Retina (tissue), 1 donor: ENCODE measurements at regions not wholly inside any gene's neighbourhood (a gene's known extent, or its start where the extent isn't known, plus 50 kb on each side); places are given as distances from the start of the nearest gene placed in this dataset.

Experiments used
- DNase-seq: peaks from one replicate; pipeline ENCODE4 v3.0.0-alpha.2; 2016

DNA sequence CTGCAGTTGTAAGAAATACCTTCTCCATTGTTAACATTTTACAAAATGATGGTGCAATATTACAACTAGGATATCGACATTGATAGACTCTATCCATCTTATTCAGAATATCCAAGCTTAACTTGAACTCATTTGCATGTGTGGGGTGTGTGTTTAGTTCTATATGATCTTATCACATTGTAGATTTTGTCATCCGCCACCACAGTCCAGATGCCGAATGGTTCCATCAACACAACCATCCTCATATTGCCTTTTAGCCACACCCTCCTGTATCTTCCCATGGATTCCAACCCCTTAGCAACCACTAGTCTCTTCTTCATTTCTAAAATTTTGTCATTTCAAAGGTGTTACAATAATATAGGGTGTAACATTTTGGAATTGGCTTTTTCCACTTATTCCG lies 452.9 kb upstream of the AKR1E2 start:
- DNase-seq: no peak

DNA sequence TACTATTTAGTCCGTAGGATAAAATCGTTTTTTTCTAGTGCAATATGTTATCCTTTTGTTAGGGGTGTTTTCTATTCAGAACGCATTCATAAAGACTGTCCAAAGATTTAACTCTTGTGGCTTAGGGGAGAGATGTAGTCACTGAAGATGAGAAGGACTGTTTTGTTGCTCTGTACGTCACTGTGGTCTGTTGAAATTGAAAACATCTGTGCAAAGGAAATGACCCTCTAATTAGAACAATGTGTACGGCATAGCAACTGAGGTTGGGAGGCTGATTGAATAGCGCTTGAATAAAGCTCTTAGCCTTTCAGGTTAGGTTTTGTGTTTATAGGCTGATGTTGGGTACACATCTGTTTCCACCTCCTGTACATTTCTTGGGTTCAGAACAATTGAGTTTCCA lies 453.4 kb upstream of the AKR1E2 start:
- no peak for DNase-seq

DNA sequence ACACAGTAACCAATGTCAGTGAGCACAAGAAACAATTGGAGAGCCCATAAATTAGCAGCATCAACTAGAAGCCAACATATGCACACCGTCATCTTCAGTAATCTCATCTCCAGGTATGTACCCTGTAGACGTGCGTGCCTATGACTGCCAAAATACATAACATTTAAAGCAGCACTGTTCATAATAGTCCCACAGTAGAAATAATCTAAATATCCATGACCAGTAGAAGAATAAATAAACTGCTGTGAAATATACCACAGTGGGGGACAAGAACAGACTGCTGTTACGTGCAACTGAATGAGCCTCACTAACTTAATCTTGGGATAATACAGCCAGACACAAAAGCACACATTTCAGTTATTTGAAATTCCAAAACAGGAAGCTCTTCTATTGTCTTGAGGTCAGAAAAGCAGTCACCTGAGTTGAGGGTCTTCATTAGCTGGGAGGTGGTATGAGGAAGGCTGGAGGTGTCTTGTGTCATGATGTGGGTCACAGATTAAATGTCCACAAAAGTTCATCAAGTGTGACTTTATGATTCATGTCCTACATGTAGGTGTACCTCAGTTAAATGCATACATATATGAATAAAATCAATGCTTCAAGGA lies 454.2 kb upstream of the AKR1E2 start:
- DNase-seq: no peak

- peak; percentile 8 for DNase-seq
Measured at GRCh38 chr10:4370376-4370775, 455.6 kb upstream of the AKR1E2 start.

GRCh38 chr10:4361581-4361980 lies 464.4 kb upstream of the AKR1E2 start:
- no peak for DNase-seq

GRCh38 chr10:4359003-4359402 lies 467.0 kb upstream of the AKR1E2 start:
- no peak for DNase-seq

- no peak for DNase-seq
Measured at GRCh38 chr10:4357911-4358310, 468.1 kb upstream of the AKR1E2 start.

GRCh38 chr10:4355350-4355749 lies 470.7 kb upstream of the AKR1E2 start:
- DNase-seq: no peak

GRCh38 chr10:4354382-4354812 lies 471.6 kb upstream of the AKR1E2 start:
- no peak for DNase-seq

- DNase-seq: no peak
Measured at GRCh38 chr10:4353964-4354363, 472.0 kb upstream of the AKR1E2 start.

DNA sequence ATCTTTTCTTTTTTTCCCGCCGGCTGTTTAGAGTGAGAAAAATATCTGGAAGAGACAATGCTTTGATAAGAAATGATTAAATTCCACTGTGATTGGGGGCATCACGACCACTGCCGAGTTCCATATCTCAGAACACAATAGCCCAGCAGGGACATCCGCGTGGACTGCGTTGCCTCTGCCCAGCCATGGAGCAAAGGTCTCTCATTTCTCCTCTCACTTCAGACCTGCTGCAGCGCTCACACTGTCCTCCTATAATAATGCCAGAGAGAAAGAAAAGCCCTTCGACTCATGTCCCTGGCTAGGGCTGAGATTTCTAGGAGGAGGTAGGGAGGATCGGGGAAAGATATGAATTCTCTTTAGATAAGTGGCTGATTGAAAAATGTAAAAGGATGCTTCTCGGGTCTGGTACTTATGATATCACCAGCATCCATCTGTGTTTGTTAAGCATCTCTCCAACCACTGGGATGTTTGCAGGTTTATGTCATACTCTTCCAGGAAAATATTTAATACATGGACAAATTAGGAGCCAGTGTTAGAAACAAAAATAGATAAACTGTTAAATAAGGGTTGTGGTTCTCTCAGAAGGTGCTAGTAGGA lies 472.9 kb upstream of the AKR1E2 start:
- peak; percentile 43 for DNase-seq

DNA sequence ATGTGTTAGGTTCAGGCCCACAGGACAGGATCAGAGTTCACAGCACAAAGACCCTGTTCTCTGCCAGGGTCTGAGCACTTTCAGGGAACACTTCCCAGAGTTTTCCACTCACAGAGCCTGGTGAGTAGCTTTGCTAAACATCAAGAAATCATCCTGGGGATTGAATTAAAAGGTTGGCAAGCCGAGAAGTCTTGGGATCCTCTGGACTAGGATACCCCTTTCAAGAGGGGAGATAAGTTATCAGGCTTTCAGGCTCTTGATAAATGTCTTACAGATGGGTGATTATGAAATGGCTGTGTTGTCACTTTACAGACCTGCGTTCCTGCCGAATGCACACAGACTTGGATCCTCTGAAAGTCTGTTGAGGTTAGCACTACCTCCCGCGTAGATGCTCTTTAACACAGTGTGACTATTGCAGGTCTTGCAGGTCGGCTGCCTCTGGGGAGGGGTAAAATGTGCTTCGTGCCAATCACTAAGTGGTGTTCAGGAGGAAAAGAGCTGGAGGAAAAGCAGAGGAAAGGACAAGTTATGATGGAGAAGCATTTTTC lies 473.5 kb upstream of the AKR1E2 start:
- DNase-seq: peak; percentile 47

DNA sequence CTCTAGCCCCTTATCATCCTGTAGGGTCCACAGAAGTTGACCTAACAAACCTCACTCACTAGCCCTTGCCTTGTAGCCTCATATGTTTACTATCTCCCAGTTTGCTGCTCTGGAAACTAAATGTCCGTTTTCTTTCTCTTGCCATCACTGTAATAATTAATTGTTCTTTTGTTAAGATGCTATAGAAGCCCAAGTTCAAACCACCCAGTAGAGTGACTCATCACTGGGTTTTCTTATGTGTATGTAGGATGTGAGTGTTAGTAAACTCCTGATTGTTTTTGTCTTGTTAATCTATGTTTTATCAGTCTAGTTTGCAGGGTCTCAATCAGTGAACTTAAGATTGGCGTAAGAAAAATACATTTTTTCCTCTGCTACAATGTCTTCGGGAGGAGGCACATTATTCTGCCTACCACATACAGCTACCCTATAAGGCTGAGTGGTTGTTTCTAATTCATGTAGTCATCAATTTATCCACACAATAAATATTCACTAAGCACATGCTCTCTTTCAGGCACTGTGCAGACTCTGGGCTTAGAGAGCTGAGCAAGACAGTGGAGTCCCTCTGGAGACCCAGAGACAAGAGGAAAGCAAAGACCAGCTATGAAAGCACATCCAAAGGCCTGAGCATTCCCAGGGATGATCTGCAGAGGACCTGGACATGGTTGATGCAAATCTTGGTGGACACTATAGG lies 474.1 kb upstream of the AKR1E2 start:
- no peak for DNase-seq

GRCh38 chr10:4347397-4347796 lies 478.6 kb upstream of the AKR1E2 start:
- no peak for DNase-seq

DNA sequence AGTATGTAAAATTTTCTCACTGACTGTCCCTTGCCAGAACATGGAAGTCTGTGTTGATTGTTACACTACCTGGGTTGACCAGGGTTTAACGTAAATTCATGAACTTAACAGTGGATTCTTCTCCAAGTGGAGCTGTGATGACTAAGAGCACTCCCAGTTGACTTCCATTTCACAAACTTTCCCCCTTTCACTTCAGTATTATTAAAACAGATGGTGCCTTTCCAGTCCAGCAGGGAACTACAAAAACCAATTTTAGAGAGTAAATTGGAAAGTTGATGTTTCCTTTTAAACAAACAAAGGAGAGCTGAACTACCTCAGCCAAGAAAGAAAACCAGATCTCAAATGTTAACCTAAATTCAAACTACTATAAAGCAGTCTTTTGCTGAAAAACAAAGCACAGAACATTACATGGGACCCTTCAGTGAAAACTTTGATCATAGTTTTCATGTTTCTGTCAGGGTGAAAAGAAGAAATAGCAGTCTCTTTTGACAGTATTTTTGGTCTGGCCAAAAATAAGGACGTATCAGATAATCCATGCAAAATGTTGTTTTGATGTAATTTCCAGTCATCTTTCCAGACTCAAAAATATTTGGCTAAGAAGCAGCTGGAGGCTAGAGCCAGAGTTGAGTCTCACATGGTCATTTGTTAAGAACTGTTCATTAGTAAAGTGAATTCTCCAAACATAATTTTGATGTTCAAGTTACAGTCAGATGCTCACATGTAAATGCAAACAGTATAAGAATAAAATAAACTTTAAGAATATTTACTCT lies 479.9 kb upstream of the AKR1E2 start:
- no peak for DNase-seq

GRCh38 chr10:4344492-4344994 lies 481.5 kb upstream of the AKR1E2 start:
- DNase-seq: no peak

DNA sequence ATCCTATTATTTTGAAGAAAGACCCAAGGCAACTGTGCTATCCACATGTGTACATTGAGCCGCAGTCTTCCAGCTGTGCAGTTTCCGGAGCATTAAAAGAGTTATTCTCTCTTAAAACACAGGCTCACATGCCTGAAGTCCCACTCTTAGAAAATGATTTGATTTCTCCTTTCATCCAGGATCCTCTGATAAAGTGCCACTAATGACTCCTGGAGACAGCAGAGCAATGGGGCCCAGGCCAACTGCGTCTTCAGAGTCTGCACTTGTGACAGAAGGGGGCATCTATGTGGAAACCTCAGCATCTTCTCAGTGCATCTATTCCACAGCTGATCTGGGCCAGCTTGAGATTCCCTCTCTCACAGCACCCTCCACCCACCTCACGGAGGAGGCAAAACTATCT lies 482.1 kb upstream of the AKR1E2 start:
- DNase-seq: no peak

DNA sequence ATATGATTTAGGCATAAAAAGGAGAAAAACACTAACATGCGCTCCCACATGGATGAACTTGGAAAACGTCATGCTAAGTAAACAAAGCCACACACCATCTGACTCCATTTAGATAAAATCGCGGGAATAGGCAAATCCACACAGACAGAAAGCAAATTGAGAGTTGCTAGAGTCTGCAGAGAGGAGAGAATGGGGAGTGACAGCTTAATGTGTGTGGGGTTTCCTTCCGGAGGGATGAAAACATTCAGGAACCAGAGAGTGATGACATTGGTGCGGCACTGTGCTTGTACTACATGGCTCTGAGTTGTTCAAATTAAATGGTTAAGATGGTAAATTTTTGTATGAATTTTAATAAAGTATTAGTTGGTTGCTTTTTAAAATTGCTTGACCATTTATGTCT lies 482.9 kb upstream of the AKR1E2 start:
- DNase-seq: no peak

DNA sequence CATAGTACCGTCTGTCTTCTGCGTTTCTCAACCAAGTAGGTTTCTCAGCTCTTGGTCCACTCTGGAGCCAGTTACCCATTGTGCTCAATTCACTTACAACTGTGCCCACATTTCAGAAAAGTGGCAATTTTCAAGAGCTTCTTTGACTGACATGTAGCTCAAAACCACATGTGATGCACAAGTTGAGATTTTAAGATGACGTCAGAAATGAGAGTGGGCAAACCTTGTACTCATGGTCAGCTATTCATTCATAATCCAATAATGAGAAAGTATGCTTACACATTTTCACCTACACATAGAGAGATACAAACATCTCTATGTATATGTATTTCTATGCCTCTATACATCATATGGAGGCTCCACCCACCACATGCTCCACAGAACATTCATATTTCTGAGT lies 487.2 kb upstream of the AKR1E2 start:
- no peak for DNase-seq

- DNase-seq: no peak
Measured at GRCh38 chr10:4337563-4337962, 488.4 kb upstream of the AKR1E2 start.

DNA sequence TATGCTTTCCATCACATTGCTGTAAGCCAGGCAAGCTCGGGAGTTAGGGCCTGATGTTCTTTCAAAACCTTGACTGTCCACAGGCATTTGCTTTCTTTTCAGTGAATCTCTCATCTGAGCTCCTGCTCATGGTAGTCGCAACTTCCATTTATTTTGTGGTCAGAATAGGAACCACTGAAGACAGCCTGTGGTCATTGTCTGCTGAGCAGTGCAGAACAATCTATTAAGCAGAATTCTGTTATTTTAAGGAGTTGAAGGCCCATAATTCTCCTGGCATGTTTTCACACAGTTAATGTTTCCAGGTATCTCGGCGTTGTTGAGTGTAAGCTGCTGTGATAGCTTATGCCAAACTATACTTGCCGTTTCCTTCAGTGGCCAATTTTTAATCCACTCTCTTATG lies 491.1 kb upstream of the AKR1E2 start:
- DNase-seq: no peak

DNA sequence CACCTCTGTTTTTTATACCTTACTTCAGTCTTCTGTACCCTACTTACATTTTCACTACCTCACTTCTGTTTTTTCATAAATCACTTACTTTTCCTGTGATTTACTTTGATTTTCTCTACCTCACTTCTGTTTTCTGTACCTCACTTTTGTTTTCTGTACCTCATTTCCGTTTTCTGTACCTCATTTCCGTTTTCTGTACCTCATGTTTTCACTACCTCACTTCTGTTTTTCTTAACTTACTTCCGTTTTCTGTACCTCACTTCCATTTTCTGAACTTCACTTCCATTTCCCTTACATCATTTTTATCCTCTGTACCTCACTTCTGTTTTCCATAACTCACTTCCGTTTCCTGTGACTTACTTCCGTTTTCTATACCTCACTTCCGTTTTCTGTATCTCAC lies 492.0 kb upstream of the AKR1E2 start:
- DNase-seq: no peak

DNA sequence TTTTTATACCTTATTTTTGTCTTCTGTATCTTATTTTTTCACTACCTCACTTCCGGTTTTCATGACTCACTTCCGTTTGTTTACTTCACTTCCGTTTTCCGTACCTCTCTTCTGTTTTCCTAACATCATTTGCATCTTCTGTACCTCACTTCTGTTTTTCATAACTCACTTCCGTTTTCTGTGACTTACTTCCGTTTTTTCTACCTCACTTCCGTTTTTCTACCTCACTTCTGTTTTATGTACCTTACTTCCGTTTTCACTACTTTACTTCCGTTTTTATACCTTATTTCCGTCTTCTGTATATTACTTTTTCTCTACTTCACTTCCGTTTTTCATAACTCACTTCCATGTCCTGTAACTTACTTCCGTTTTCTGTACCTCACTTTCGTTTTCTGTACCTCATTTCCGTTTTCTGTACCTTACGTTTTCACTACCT lies 492.5 kb upstream of the AKR1E2 start:
- DNase-seq: no peak
